ENCODE measurements at regions not wholly inside any gene's neighbourhood (a gene's known extent, or its start where the extent isn't known, plus 50 kb on each side); places are given as distances from the start of the nearest gene placed in this dataset.

- H3K4me3 ChIP-seq (ENCODE audit: low read length): no peak overlapping the region
- no peaks in the 10 kb centered on the region for H3K4me1 ChIP-seq (ENCODE audit: low read length)
- no peaks in the 10 kb centered on the region for H3K79me2 ChIP-seq (ENCODE audit: low read length)
- no peaks in the 10 kb centered on the region for H3K9me2 ChIP-seq (replicated peaks; ENCODE audit: insufficient read depth, low read length)
- no peaks in the 10 kb centered on the region for H3K27me3 ChIP-seq (replicated peaks; ENCODE audit: insufficient read depth, low read length)
- DNase-seq: no peak
- H3K36me3 ChIP-seq (replicated peaks; ENCODE audit: insufficient read depth, low read length): no peaks in the 10 kb centered on the region
- H4K20me1 ChIP-seq (ENCODE audit: insufficient read depth, low read length): no peaks in the 10 kb centered on the region
- H3K9ac ChIP-seq (ENCODE audit: low read length): no peak overlapping the region
- H3K9me3 ChIP-seq (replicated peaks; ENCODE audit: insufficient read depth, low read length): no peaks in the 10 kb centered on the region
- no peak overlapping the region for H3K4me2 ChIP-seq (ENCODE audit: low read depth, low read length)
- H2AFZ ChIP-seq (ENCODE audit: low read length): no peak overlapping the region
- no peak for TF ChIP-seq EZH2phosphoT487 (IDR thresholded peaks at IDR 0.05; ENCODE audit: low read length)
- TF ChIP-seq, protein P1, sequence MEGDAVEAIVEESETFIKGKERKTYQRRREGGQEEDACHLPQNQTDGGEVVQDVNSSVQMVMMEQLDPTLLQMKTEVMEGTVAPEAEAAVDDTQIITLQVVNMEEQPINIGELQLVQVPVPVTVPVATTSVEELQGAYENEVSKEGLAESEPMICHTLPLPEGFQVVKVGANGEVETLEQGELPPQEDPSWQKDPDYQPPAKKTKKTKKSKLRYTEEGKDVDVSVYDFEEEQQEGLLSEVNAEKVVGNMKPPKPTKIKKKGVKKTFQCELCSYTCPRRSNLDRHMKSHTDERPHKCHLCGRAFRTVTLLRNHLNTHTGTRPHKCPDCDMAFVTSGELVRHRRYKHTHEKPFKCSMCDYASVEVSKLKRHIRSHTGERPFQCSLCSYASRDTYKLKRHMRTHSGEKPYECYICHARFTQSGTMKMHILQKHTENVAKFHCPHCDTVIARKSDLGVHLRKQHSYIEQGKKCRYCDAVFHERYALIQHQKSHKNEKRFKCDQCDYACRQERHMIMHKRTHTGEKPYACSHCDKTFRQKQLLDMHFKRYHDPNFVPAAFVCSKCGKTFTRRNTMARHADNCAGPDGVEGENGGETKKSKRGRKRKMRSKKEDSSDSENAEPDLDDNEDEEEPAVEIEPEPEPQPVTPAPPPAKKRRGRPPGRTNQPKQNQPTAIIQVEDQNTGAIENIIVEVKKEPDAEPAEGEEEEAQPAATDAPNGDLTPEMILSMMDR (IDR thresholded peaks at IDR 0.05; ENCODE audit: low read length): no peak
- TF ChIP-seq EZH2 (optimal IDR thresholded peaks at IDR 0.05; ENCODE audit: low read depth, low read length): no peak
- H3K27ac ChIP-seq (ENCODE audit: low read length): no peak overlapping the region
- H3F3A ChIP-seq (ENCODE audit: insufficient read depth, low read length): no peaks in the 10 kb centered on the region
Measured at GRCh38 chr13:58574791-58575190, 943.2 kb downstream of the PCDH17 start.

DNA sequence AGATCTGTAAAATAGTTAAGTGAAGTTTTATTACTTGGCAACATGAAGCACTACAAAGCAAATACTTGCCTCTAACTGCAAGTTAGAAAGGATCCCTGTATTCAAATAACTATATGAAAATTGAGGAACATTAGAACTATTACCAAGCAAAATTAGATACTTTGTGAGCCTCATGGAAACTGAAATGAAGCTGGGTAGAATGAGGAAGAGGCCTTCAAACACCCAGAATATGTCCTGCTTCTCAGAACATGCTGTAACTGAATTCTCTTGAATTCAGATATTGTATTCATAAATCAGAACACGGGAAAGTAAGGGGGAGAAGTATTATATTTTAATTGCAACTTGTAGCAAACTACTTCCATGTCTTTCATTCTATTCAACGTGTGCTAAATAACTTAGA, 947.9 kb downstream of the PCDH17 start:
- TF ChIP-seq EZH2phosphoT487 (IDR thresholded peaks at IDR 0.05; ENCODE audit: low read length) (no peak), EZH2 (optimal IDR thresholded peaks at IDR 0.05; ENCODE audit: low read depth, low read length) (no peak)
- TF ChIP-seq, protein P1 (IDR thresholded peaks at IDR 0.05; ENCODE audit: low read length): no peak
- Histone ChIP-seq H4K20me1 (ENCODE audit: insufficient read depth, low read length) (no peaks in the 10 kb centered on the region), H3K36me3 (replicated peaks; ENCODE audit: insufficient read depth, low read length) (no peaks in the 10 kb centered on the region)

GRCh38 chr13:58583966-58584365, 952.4 kb downstream of the PCDH17 start:
- no peaks in the 10 kb centered on the region for H3K4me1 ChIP-seq (ENCODE audit: low read length)
- no peaks in the 10 kb centered on the region for H4K20me1 ChIP-seq (ENCODE audit: insufficient read depth, low read length)
- no peaks in the 10 kb centered on the region for H3F3A ChIP-seq (ENCODE audit: insufficient read depth, low read length)
- H3K9ac ChIP-seq (ENCODE audit: low read length): no peak overlapping the region
- H3K9me2 ChIP-seq (replicated peaks; ENCODE audit: insufficient read depth, low read length): no peaks in the 10 kb centered on the region
- no peak overlapping the region for H3K4me2 ChIP-seq (ENCODE audit: low read depth, low read length)
- no peaks in the 10 kb centered on the region for H3K9me3 ChIP-seq (replicated peaks; ENCODE audit: insufficient read depth, low read length)
- no peak overlapping the region for H3K27ac ChIP-seq (ENCODE audit: low read length)
- no peak for TF ChIP-seq EZH2 (optimal IDR thresholded peaks at IDR 0.05; ENCODE audit: low read depth, low read length)
- TF ChIP-seq EZH2phosphoT487 (IDR thresholded peaks at IDR 0.05; ENCODE audit: low read length): no peak
- TF ChIP-seq, protein P1 (IDR thresholded peaks at IDR 0.05; ENCODE audit: low read length): no peak
- no peak overlapping the region for H3K4me3 ChIP-seq (ENCODE audit: low read length)
- H3K36me3 ChIP-seq (replicated peaks; ENCODE audit: insufficient read depth, low read length): no peaks in the 10 kb centered on the region
- no peak overlapping the region for H2AFZ ChIP-seq (ENCODE audit: low read length)
- H3K27me3 ChIP-seq (replicated peaks; ENCODE audit: insufficient read depth, low read length): no peaks in the 10 kb centered on the region
- no peaks in the 10 kb centered on the region for H3K79me2 ChIP-seq (ENCODE audit: low read length)
- no peak for DNase-seq

More for the DNA sequence above, 947.9 kb downstream of the PCDH17 start:
- H3K9me2 ChIP-seq (replicated peaks; ENCODE audit: insufficient read depth, low read length): no peaks in the 10 kb centered on the region
- H3F3A ChIP-seq (ENCODE audit: insufficient read depth, low read length): no peaks in the 10 kb centered on the region
- H3K4me2 ChIP-seq (ENCODE audit: low read depth, low read length): no peak overlapping the region
- no peak overlapping the region for H3K4me3 ChIP-seq (ENCODE audit: low read length)
- no peaks in the 10 kb centered on the region for H3K27me3 ChIP-seq (replicated peaks; ENCODE audit: insufficient read depth, low read length)
- DNase-seq: no peak
- no peaks in the 10 kb centered on the region for H3K4me1 ChIP-seq (ENCODE audit: low read length)
- no peak overlapping the region for H2AFZ ChIP-seq (ENCODE audit: low read length)
- H3K9me3 ChIP-seq (replicated peaks; ENCODE audit: insufficient read depth, low read length): no peaks in the 10 kb centered on the region
- no peak overlapping the region for H3K27ac ChIP-seq (ENCODE audit: low read length)
- no peaks in the 10 kb centered on the region for H3K79me2 ChIP-seq (ENCODE audit: low read length)
- H3K9ac ChIP-seq (ENCODE audit: low read length): no peak overlapping the region
